ENCODE measurements at regions not wholly inside any gene's neighbourhood (a gene's known extent, or its start where the extent isn't known, plus 50 kb on each side); places are given as distances from the start of the nearest gene placed in this dataset.

DNA sequence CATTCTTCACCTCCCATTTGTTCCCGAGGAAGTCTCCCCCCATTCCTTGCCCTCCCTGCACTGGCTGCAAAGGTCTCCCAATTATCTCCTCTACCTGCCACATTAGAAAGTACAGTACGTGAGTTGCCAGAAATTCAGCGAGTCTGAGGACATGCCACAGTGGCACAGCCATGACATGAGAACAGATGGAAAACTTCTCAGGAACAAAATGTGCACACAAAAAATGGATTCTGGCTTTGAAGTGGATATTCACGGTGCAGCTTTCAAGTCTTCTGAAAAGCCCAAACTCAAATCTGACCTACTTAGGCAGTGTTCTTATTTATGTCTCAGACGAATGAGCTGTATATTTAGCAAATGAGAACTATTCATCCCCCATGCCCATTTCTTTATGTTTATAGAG lies 269.1 kb upstream of the ARID1B start:
- TF ChIP-seq POLR2A (IDR thresholded peaks at IDR 0.05; ENCODE audit: low read depth, low read length) = no peak
- TF ChIP-seq RFX5 (IDR thresholded peaks at IDR 0.05; ENCODE audit: low read depth, low read length) = no peak
- TF ChIP-seq RAD21 (IDR thresholded peaks at IDR 0.05; ENCODE audit: low read length) = no peak
- TF ChIP-seq CTCF (conservative IDR thresholded peaks at IDR 0.05; ENCODE audit: low read depth, low read length) = no peak
- TF ChIP-seq MAFK (IDR thresholded peaks at IDR 0.05; ENCODE audit: low read depth, low read length) = no peak
- TF ChIP-seq FOS (IDR thresholded peaks at IDR 0.05; ENCODE audit: low read depth, low read length) = no peak
- TF ChIP-seq RCOR1 (IDR thresholded peaks at IDR 0.05; ENCODE audit: insufficient replicate concordance, low read length) = no peak
- TF ChIP-seq MXI1 (IDR thresholded peaks at IDR 0.05; ENCODE audit: borderline replicate concordance, low read depth, low read length) = no peak
- TF ChIP-seq CEBPB (IDR thresholded peaks at IDR 0.05; ENCODE audit: low read depth, low read length) = no peak
- no peak for TF ChIP-seq BHLHE40 (IDR thresholded peaks at IDR 0.05; ENCODE audit: low read depth, low read length)
- TF ChIP-seq MAZ (IDR thresholded peaks at IDR 0.05; ENCODE audit: borderline replicate concordance, low read depth, low read length) = no peak
